ENCODE measurements at regions not wholly inside any gene's neighbourhood (a gene's known extent, or its start where the extent isn't known, plus 50 kb on each side); places are given as distances from the start of the nearest gene placed in this dataset.
"Not testable (repeated sequence)": the region's sequence is repeated elsewhere in the genome, so short reads cannot be mapped to it uniquely, and the experiment has no call there.

DNA sequence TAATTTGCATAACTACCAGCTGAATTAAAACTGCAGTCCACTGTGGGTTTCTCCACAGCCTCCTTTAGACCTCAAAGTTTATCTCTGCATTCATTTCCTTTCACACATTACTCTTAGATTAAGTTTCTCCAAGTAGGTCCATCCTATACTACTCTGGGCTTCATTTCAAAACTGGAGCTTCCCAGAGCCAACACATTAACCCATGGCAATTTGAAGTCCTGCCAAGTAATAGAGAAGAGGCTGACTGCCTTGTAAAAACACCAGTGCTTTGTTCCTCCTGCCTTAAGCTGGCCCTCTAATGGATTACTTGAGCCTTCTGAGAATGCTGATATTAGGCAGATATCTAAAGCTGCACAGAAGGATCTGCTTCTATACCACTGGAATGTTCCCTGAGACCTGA is 997.2 kb upstream of the SLIT2 start:
- no peaks in the 10 kb centered on the region for H3K27me3 Mint-ChIP-seq
- peaks cover 31% of the 10 kb centered on the region for H3K9me3 Mint-ChIP-seq
- H3K27ac Mint-ChIP-seq = no peak overlapping the region
- no peaks in the 10 kb centered on the region for H3K36me3 Mint-ChIP-seq (ENCODE audit: low read depth)
- no peak for ATAC-seq
- no peak for DNase-seq
- H3K4me3 Mint-ChIP-seq = no peak overlapping the region
- H3K4me1 Mint-ChIP-seq = no peaks in the 10 kb centered on the region

DNA sequence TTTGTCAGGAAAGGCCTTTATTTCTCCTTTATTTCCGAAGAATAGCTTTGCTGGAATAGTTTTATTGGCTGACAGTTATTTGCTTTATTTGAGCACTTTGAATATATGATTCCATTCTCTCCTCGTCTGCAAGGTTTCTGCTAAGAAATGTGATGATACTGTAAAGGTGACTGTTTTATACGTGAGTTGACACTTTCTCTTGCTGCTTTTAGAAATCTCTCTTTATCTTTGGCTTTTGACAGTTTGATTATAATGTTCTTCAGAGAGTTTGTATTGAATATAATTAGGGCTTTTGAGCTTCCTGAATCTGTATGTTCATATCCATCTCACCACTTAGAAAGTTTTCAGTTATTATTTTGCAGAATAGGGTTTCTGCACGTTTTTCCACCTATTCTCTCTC is 1003.7 kb upstream of the SLIT2 start:
- no peak overlapping the region for H3K27ac Mint-ChIP-seq
- no peaks in the 10 kb centered on the region for H3K27me3 Mint-ChIP-seq
- DNase-seq = no peak
- ATAC-seq = no peak
- H3K4me1 Mint-ChIP-seq = no peaks in the 10 kb centered on the region
- no peak overlapping the region for H3K4me3 Mint-ChIP-seq
- H3K9me3 Mint-ChIP-seq = peaks cover 19% of the 10 kb centered on the region
- no peaks in the 10 kb centered on the region for H3K36me3 Mint-ChIP-seq (ENCODE audit: low read depth)

DNA sequence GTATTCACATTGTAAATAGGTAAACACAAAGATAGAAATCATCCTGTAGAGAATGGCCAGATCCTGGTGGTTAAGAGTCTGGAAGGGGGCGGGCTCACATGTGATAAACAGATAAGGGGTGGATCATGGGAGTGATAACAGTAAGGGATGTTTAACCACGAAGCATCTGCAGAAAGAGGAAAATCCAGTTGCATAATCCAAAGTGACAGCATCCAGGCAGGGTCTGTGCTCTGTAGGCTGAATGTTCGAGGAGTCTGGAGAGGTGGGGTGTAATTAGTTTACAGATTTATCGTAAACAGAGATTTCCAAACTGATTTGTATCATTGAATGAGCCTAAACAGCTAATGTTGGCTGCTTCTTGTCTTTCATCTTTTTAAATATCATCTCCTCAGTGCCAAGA is 1009.8 kb upstream of the SLIT2 start:
- H3K27ac Mint-ChIP-seq = no peak overlapping the region

DNA sequence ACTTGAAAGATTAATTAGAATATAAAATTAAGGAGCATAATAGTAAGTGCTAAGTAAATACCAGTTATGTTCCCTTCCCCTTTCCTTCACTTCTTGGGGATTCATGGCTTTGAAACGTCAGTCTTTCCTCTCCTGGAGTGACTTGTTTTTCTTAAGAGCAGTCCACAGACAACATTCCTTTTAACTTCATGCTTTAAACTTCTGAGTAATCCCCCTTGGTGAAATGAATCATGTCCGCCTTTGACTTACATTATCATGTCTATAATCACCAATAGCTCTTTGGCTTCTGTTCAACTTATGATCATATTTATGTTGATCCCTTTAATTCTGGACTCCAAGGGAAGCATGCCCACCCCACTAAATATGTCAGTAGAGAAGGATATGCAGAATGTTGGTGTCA is 1012.1 kb upstream of the SLIT2 start:
- Mint-ChIP-seq H3K36me3 (ENCODE audit: low read depth) (no peaks in the 10 kb centered on the region), H3K4me3 (no peak overlapping the region), H3K27ac (no peak overlapping the region), H3K4me1 (no peaks in the 10 kb centered on the region), H3K27me3 (no peaks in the 10 kb centered on the region), H3K9me3 (peaks cover 19% of the 10 kb centered on the region)
- DNase-seq (no peak), ATAC-seq (no peak)

More for the DNA sequence above, 1009.8 kb upstream of the SLIT2 start:
- Mint-ChIP-seq H3K36me3 (ENCODE audit: low read depth) (no peaks in the 10 kb centered on the region), H3K4me1 (no peaks in the 10 kb centered on the region), H3K27me3 (no peaks in the 10 kb centered on the region), H3K9me3 (peaks cover 23% of the 10 kb centered on the region), H3K4me3 (no peak overlapping the region)
- ATAC-seq = no peak
- DNase-seq = no peak

DNA sequence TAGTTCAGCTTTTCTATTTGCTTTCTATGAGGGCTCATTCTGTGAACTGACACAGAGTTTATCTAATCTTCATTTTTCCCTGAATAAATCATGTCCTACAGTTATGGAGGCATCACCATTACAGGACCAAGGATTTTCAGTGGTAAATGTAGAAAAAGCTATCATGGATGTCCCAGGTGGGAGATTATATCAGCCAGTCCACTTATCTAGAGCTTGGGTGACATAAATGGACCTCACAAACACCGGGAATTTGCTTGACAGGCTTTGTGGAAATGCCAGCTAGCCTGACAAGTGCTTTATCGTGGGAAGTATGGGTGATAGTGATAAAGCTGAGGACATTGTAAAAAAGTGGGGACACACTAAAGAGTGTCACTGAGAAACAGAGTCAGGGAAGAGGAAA is 1015.2 kb upstream of the SLIT2 start:
- no peak overlapping the region for H3K4me3 Mint-ChIP-seq
- ATAC-seq (no peak), DNase-seq (no peak)
- peaks cover 3% of the 10 kb centered on the region for H3K9me3 Mint-ChIP-seq
- H3K27me3 Mint-ChIP-seq = no peaks in the 10 kb centered on the region
- no peaks in the 10 kb centered on the region for H3K36me3 Mint-ChIP-seq (ENCODE audit: low read depth)
- H3K4me1 Mint-ChIP-seq = no peaks in the 10 kb centered on the region
- H3K27ac Mint-ChIP-seq = no peak overlapping the region

DNA sequence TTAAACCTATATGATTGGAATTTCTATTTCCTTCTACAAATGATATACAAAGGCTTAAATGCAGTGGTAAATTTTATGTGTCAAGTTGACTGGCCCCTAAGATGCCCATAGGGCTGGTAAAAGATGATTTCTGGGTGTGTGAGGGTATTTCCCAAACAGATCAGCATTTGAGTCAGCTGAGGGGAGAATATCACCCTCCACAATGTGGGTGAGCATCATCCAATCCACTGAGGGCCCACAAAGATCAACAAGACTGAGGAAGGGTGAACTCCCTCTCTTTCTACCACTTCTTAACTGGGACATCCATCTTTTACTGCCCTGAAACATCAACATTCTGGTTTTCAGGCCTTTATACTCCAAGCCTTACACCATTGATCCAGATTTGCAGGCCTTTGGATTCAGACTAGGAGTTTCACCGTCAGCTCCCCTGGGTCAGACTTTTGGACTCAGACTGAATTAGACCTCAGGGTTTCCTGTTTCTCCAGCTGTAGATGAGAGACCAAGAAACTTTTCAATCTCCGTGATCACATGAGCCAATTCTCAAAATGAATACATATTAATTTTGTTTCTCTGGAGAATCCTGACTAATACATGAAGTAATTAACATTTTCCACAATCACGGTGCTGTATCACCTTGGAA is 1020.7 kb upstream of the SLIT2 start:
- Mint-ChIP-seq H3K27ac (no peak overlapping the region), H3K27me3 (no peaks in the 10 kb centered on the region), H3K4me3 (no peak overlapping the region), H3K9me3 (peaks cover 6% of the 10 kb centered on the region), H3K36me3 (ENCODE audit: low read depth) (no peaks in the 10 kb centered on the region), H3K4me1 (no peaks in the 10 kb centered on the region)
- no peak for DNase-seq
- no peak for ATAC-seq

DNA sequence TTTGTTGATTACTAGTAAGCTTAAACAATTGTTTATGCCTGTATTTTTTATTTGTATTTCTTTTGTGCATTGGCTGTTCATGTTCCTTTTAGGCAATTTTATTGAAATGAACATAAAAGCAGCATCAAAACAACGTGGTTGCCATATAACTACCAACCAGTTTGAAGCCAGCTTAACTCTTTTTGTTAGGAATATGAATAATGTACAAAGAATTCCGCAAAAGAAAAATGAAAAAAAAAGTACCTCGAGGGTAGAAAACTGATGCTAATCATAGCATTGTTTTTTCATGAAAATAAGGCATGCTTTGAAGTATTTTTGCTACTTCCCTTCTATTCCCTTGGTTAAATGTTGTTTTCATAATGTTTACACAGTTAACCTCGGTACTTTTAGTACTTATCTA is 1024.0 kb upstream of the SLIT2 start:
- H3K27me3 Mint-ChIP-seq = no peaks in the 10 kb centered on the region
- peaks cover 4% of the 10 kb centered on the region for H3K9me3 Mint-ChIP-seq
- no peak for DNase-seq

DNA sequence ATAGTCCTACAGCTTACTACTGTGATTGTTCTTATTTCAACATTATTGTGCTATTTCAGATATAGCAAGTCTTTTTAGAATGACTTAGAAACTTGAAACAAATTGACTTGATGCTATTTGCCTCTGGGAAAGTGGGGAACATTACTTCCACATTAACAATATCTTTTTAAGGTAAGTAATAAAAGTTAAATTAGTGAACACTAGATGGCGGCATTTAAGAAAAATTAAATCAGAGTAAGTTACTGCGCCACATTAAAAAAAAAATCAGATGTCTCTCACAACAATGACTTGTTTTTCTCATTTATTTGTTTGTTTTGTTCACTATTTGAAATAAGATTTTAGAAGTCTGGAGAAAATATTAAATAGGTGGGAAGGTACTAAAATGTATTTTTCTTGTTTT is 1026.9 kb upstream of the SLIT2 start:
- no peak for DNase-seq
- H3K36me3 Mint-ChIP-seq (ENCODE audit: low read depth) = no peaks in the 10 kb centered on the region
- no peak overlapping the region for H3K4me3 Mint-ChIP-seq
- H3K27ac Mint-ChIP-seq = no peak overlapping the region
- no peaks in the 10 kb centered on the region for H3K4me1 Mint-ChIP-seq
- no peak for ATAC-seq
- no peaks in the 10 kb centered on the region for H3K27me3 Mint-ChIP-seq
- H3K9me3 Mint-ChIP-seq = peaks cover 4% of the 10 kb centered on the region

More for the DNA sequence above, 1024.0 kb upstream of the SLIT2 start:
- no peaks in the 10 kb centered on the region for H3K36me3 Mint-ChIP-seq (ENCODE audit: low read depth)
- H3K4me3 Mint-ChIP-seq = no peak overlapping the region
- H3K4me1 Mint-ChIP-seq = no peaks in the 10 kb centered on the region
- no peak for ATAC-seq
- no peak overlapping the region for H3K27ac Mint-ChIP-seq

DNA sequence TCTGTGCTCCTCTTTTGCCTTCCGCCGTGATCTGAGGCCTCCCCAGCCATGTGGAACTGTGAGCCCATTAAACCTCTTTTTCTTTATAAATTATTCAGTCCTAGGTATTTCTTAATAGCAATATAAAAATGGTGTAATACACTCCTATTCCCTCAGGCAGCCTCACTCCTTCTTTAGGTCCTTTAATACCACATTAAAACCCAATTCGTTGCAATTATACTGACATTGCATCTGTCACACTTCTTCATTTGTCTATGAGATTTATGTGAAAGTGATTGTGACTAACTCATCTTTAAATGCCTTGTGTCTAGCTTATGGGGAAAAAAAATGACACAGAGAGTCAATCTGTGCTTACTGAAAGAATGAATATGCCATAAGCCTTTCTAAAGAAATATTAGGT is 1035.2 kb upstream of the SLIT2 start:
- Mint-ChIP-seq H3K4me1 (no peaks in the 10 kb centered on the region), H3K27me3 (no peaks in the 10 kb centered on the region), H3K9me3 (no peaks in the 10 kb centered on the region), H3K4me3 (no peak overlapping the region), H3K27ac (no peak overlapping the region), H3K36me3 (ENCODE audit: low read depth) (no peaks in the 10 kb centered on the region)
- no peak for ATAC-seq
- DNase-seq = no peak

DNA sequence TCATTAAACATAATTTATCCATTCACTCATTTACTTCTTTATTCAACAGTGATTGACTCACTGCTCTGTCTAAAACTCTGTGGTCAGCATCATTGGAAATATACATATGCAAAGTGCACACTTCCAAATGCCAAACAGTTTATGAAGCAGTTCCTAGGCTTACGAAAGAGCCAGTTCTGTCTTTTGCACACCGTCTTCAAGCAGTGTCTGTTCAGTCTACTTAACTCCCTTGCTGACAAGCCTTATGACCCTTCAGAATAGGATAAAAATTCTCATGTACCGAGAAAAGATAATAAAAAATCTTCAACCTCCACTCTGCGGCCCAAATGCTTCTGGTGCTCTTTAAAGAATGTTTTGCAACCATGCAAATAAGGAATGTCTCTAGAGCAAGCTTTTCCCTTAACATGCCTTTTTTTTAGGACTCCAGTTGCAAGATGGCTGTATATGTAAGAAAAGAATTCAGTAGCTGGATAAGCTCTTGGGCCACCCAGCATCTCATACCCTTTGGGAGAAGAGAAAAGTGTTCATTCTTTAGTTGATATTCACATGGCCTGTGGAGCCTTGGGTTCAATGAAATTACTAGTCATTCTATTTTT is 1037.0 kb upstream of the SLIT2 start:
- ATAC-seq = no peak
- DNase-seq = no peak
- Mint-ChIP-seq H3K27ac (no peak overlapping the region), H3K9me3 (peaks cover 5% of the 10 kb centered on the region), H3K4me3 (no peak overlapping the region), H3K27me3 (no peaks in the 10 kb centered on the region), H3K36me3 (ENCODE audit: low read depth) (no peaks in the 10 kb centered on the region), H3K4me1 (no peaks in the 10 kb centered on the region)

DNA sequence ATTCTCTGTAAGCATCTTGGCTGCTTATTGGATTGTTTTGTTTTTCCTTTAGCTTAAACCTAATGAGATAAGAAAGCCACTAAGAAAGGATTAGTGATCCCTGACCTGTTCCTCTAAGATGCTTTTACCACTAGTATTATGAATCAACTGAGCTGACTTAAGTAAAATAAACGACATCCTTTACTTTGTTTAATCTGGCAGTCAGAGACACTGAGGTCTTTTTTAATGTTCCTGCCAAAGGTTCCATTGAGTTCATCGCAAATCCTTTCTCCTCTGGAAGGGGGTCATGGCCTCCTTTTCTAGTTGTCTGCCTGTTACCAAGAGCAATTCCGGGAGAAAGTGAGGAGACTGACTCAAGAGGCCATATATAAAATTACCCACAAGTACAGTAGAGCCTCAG is 1038.3 kb upstream of the SLIT2 start:
- Mint-ChIP-seq H3K27ac (no peak overlapping the region), H3K27me3 (no peaks in the 10 kb centered on the region), H3K36me3 (ENCODE audit: low read depth) (no peaks in the 10 kb centered on the region), H3K4me3 (no peak overlapping the region), H3K9me3 (peaks cover 11% of the 10 kb centered on the region), H3K4me1 (no peaks in the 10 kb centered on the region)
- DNase-seq = no peak
- ATAC-seq = no peak

DNA sequence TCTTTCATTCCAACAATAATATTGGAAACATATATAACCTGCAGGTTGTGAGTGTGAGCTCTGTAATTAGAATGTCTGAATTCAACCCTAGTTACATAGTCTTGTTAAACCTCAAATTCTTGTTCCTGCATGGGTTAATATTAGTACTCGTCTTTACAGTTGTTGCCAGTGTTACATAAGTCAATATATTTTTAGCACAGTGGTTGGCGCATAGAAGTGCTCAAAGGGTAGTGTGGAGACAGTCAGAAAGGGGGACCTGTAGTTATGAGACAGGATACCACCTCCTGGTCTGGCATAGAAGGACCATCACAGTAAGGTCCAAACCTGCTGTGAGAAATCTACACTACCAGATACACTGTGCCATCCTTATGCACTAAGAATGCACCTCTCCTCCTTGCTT is 1045.9 kb upstream of the SLIT2 start:
- DNase-seq = no peak
- Mint-ChIP-seq H3K4me3 (no peak overlapping the region), H3K27ac (no peak overlapping the region), H3K9me3 (peaks cover 14% of the 10 kb centered on the region), H3K36me3 (ENCODE audit: low read depth) (no peaks in the 10 kb centered on the region), H3K4me1 (no peaks in the 10 kb centered on the region), H3K27me3 (no peaks in the 10 kb centered on the region)
- ATAC-seq = no peak

DNA sequence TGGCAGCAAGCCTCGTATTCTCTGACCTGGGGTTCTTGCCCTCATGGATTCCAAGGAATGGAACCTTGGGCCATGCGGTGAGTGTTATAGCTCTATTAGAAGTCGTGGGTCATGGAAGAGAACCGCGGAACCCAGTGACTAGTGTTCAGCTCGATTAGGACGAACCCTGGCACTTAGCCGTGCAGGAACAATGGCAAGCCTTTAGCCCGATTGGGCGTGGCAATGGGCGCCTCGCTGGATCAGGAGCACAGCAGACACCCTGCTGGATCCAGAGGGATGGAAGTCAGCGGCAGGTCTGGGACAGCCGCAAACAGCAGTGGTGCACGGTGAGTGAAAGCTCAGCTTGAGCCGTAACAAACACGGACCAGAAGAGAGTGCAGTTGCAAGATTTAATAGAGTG is 1053.9 kb upstream of the SLIT2 start:
- H3K36me3 Mint-ChIP-seq (ENCODE audit: low read depth); H3K27ac Mint-ChIP-seq; ATAC-seq; H3K4me3 Mint-ChIP-seq; H3K27me3 Mint-ChIP-seq; H3K9me3 Mint-ChIP-seq; DNase-seq; H3K4me1 Mint-ChIP-seq: not testable (repeated sequence)

DNA sequence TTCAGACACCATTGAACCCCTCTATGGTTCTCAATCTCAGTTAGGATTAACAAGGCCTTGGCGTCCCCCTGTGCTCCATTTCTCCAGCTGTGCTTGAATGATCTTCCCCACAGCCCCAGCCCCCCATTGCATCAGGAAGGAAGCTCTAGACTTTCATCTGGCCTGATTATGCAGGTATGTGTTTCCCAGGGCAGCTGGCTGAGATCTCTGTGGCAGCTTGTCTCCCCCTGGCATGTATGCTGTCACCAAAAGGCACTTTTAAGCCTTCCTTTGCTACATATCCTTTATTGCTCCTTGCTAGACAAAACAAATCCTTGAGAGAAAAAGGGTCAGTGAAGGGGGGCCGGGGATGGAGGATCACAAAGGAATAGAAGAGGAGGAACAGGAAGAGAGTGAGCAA is 1056.0 kb upstream of the SLIT2 start:
- no peak overlapping the region for H3K27ac Mint-ChIP-seq
- ATAC-seq (no peak), DNase-seq (no peak)
- no peaks in the 10 kb centered on the region for H3K36me3 Mint-ChIP-seq (ENCODE audit: low read depth)
- H3K27me3 Mint-ChIP-seq = no peaks in the 10 kb centered on the region
- H3K9me3 Mint-ChIP-seq = peaks cover 3% of the 10 kb centered on the region
- H3K4me3 Mint-ChIP-seq = no peak overlapping the region
- no peaks in the 10 kb centered on the region for H3K4me1 Mint-ChIP-seq

DNA sequence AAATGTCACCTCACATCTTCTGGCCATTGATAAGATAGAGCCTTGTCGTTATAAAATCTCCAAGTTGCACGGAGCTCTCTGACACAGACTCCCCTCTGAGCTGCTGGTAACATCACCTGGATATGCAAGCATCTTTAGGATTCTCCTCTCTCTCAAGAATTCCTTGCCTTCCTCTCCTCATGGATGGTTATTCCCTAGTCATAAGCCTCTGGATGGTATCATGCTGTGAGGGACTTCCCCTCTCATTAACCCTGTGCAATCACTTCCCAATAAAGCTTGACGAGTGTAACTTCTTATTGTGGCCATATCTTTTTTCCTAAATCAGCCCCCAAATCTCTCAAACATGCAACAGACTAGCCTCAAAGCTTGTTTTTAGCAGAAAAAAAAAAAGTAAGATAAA is 1057.0 kb upstream of the SLIT2 start:
- Mint-ChIP-seq H3K4me1 (no peaks in the 10 kb centered on the region), H3K27ac (no peak overlapping the region), H3K36me3 (ENCODE audit: low read depth) (no peaks in the 10 kb centered on the region), H3K4me3 (no peak overlapping the region), H3K9me3 (peaks cover 6% of the 10 kb centered on the region), H3K27me3 (no peaks in the 10 kb centered on the region)
- ATAC-seq (no peak), DNase-seq (no peak)

All from activated naive CD8-positive, alpha-beta T cell treated with anti-CD3 and anti-CD28 coated beads, Interleukin-2, amount 50 U/mL, for 24 hours (primary cell).